ENCODE measurements at regions not wholly inside any gene's neighbourhood (a gene's known extent, or its start where the extent isn't known, plus 50 kb on each side); places are given as distances from the start of the nearest gene placed in this dataset.

- TF ChIP-seq, protein P1, sequence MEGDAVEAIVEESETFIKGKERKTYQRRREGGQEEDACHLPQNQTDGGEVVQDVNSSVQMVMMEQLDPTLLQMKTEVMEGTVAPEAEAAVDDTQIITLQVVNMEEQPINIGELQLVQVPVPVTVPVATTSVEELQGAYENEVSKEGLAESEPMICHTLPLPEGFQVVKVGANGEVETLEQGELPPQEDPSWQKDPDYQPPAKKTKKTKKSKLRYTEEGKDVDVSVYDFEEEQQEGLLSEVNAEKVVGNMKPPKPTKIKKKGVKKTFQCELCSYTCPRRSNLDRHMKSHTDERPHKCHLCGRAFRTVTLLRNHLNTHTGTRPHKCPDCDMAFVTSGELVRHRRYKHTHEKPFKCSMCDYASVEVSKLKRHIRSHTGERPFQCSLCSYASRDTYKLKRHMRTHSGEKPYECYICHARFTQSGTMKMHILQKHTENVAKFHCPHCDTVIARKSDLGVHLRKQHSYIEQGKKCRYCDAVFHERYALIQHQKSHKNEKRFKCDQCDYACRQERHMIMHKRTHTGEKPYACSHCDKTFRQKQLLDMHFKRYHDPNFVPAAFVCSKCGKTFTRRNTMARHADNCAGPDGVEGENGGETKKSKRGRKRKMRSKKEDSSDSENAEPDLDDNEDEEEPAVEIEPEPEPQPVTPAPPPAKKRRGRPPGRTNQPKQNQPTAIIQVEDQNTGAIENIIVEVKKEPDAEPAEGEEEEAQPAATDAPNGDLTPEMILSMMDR (conservative IDR thresholded peaks at IDR 0.05 in 1 of 2, IDR thresholded peaks at IDR 0.05 in 1 of 2; ENCODE audit: extremely low read depth in 1 of 2, insufficient read depth in 1 of 2, low read depth in 1 of 2, low read length in 2 of 2) = no peak
- TF ChIP-seq EZH2 (IDR thresholded peaks at IDR 0.05; ENCODE audit: borderline replicate concordance, low read length) = no peak
Observed at GRCh38 chr20:23284009-23284408, 66.6 kb upstream of the NXT1 start.

Data from mammary epithelial cell (primary cell).